Adrenal gland (tissue), 5 donors: ENCODE measurements at regions not wholly inside any gene's neighbourhood (a gene's known extent, or its start where the extent isn't known, plus 50 kb on each side); places are given as distances from the start of the nearest gene placed in this dataset.

Experiments used
- POLR2A ChIP-seq, 2 donors: fragments of 450-650 bp; IDR thresholded peaks; one replicate each; pipeline ENCODE4 v1.6.1; 2017; ENCODE audit warnings: antibody characterized with exemption in 2 of 2, mild to moderate bottlenecking in 2 of 2, moderate library complexity in 1 of 2
- TF ChIP-seq, protein P1 (sequence below), 6 experiments: fragments of 450-650 bp in 4 of 6; fragments of 200-600 bp in 2 of 6; sonication (generic) in 1 of 6; IDR thresholded peaks; 1 replicate in 5 of 6; 2 replicates in 1 of 6; pipeline versions ENCODE4 v1.5.1 to v1.8.0; 2016 to 2021; ENCODE audit warnings: antibody characterized with exemption in 6 of 6, mild to moderate bottlenecking in 2 of 6, moderate library complexity in 1 of 6
- donor health status: DM: no; HTN: no; CAD: no.

- no peak for TF ChIP-seq POLR2A (IDR thresholded peaks at IDR 0.05)
- TF ChIP-seq, protein P1, sequence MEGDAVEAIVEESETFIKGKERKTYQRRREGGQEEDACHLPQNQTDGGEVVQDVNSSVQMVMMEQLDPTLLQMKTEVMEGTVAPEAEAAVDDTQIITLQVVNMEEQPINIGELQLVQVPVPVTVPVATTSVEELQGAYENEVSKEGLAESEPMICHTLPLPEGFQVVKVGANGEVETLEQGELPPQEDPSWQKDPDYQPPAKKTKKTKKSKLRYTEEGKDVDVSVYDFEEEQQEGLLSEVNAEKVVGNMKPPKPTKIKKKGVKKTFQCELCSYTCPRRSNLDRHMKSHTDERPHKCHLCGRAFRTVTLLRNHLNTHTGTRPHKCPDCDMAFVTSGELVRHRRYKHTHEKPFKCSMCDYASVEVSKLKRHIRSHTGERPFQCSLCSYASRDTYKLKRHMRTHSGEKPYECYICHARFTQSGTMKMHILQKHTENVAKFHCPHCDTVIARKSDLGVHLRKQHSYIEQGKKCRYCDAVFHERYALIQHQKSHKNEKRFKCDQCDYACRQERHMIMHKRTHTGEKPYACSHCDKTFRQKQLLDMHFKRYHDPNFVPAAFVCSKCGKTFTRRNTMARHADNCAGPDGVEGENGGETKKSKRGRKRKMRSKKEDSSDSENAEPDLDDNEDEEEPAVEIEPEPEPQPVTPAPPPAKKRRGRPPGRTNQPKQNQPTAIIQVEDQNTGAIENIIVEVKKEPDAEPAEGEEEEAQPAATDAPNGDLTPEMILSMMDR (IDR thresholded peaks at IDR 0.05), result no peak
Observed at GRCh38 chr11:28757725-28758515, 649.7 kb downstream of the METTL15 start.
